Amniotic stem cell (primary cell): ENCODE measurements at regions not wholly inside any gene's neighbourhood (a gene's known extent, or its start where the extent isn't known, plus 50 kb on each side); places are given as distances from the start of the nearest gene placed in this dataset.

ENCODE experiments used
- DNase-seq: peaks from one replicate; lab custom pipeline; 2025; lab: John Stamatoyannopoulos, UW

- DNase-seq = peak; percentile 41
These were observed 233.8 kb upstream of the UGT8 start for GRCh38 chr4:114364857-114365256.

GRCh38 chr4:114365591-114365990 lies 233.0 kb upstream of the UGT8 start:
- DNase-seq = no peak

- DNase-seq = no peak
These were observed 232.2 kb upstream of the UGT8 start for GRCh38 chr4:114366368-114366767.

GRCh38 chr4:114368751-114369150 lies 229.9 kb upstream of the UGT8 start:
- no peak for DNase-seq

GRCh38 chr4:114373508-114373907 lies 225.1 kb upstream of the UGT8 start:
- no peak for DNase-seq

- DNase-seq = peak; percentile 80
These were observed 220.2 kb upstream of the UGT8 start for GRCh38 chr4:114378305-114378903.

- no peak for DNase-seq
These were observed 215.5 kb upstream of the UGT8 start for GRCh38 chr4:114383067-114383466.

- DNase-seq = peak; percentile 80
These were observed 214.9 kb upstream of the UGT8 start for GRCh38 chr4:114383721-114384120.

GRCh38 chr4:114384629-114385028 lies 214.0 kb upstream of the UGT8 start:
- DNase-seq = peak; percentile 43

GRCh38 chr4:114385195-114385985 lies 213.2 kb upstream of the UGT8 start:
- DNase-seq = no peak

- DNase-seq = no peak
These were observed 211.9 kb upstream of the UGT8 start for GRCh38 chr4:114386637-114387233.

- DNase-seq = no peak
These were observed 209.4 kb upstream of the UGT8 start for GRCh38 chr4:114389070-114389685.

- no peak for DNase-seq
These were observed 205.1 kb upstream of the UGT8 start for GRCh38 chr4:114393295-114394038.

- no peak for DNase-seq
These were observed 201.8 kb upstream of the UGT8 start for GRCh38 chr4:114396808-114397207.

- no peak for DNase-seq
These were observed 200.2 kb upstream of the UGT8 start for GRCh38 chr4:114398410-114398809.

GRCh38 chr4:114399105-114399504 lies 199.5 kb upstream of the UGT8 start:
- no peak for DNase-seq

GRCh38 chr4:114400531-114400930 lies 198.1 kb upstream of the UGT8 start:
- DNase-seq = no peak

GRCh38 chr4:114401483-114401882 lies 197.1 kb upstream of the UGT8 start:
- DNase-seq = no peak

- DNase-seq = no peak
These were observed 181.4 kb upstream of the UGT8 start for GRCh38 chr4:114417214-114417613.

GRCh38 chr4:114420069-114420468 lies 178.5 kb upstream of the UGT8 start:
- DNase-seq = no peak

GRCh38 chr4:114423582-114423981 lies 175.0 kb upstream of the UGT8 start:
- no peak for DNase-seq

- DNase-seq = no peak
These were observed 163.5 kb upstream of the UGT8 start for GRCh38 chr4:114435116-114435515.
